Heart right ventricle (tissue), 16 donors: ENCODE measurements at regions not wholly inside any gene's neighbourhood (a gene's known extent, or its start where the extent isn't known, plus 50 kb on each side); places are given as distances from the start of the nearest gene placed in this dataset.

Source experiments
- ATAC-seq, 8 donors: fragments of 200-7000 bp; cut with Tn5 transposase; one replicate each; pipeline ENCODE4 v1.9.1; 2020; ENCODE audit warnings: mild to moderate bottlenecking in 8 of 8, moderate library complexity in 8 of 8, moderate number of reproducible peaks in 1 of 8
- DNase-seq, 2 donors: peaks; one replicate each; pipeline ENCODE4 v3.0.0-alpha.2; 2020
- H3K27ac ChIP-seq, 10 donors: fragments of 200-600 bp; sonication (generic) in 2 of 10; one replicate each; pipeline versions ENCODE4 v1.5.0 to v1.8.0; 2020 to 2022; ENCODE audit warnings: mild to moderate bottlenecking in 3 of 10
- H3K27me3 ChIP-seq, 7 donors: fragments of 200-600 bp; one replicate each; pipeline ENCODE4 v1.8.0; 2021 to 2022; ENCODE audit warnings: mild to moderate bottlenecking in 2 of 7
- H3K36me3 ChIP-seq, 9 donors: fragments of 200-600 bp; sonication (generic) in 1 of 9; one replicate each; pipeline versions ENCODE4 v1.5.0 to v1.8.0; 2020 to 2022; ENCODE audit warnings: mild to moderate bottlenecking in 2 of 9
- H3K4me1 ChIP-seq, 9 donors: fragments of 200-600 bp; sonication (generic) in 1 of 9; one replicate each; pipeline versions ENCODE4 v1.5.0 to v1.8.0; 2020 to 2022; ENCODE audit warnings: mild to moderate bottlenecking in 4 of 9
- H3K4me3 ChIP-seq, 10 donors: fragments of 200-600 bp; sonication (generic) in 2 of 10; one replicate each; pipeline versions ENCODE4 v1.5.0 to v1.8.0; 2020 to 2022; ENCODE audit warnings: mild to moderate bottlenecking in 7 of 10, moderate library complexity in 2 of 10
- H3K9me3 ChIP-seq, 11 donors: fragments of 200-600 bp in 10 of 11; sonication (generic) in 2 of 11; one replicate each; pipeline versions ENCODE4 v1.5.0 to v1.8.0; 2013 to 2022; ENCODE audit warnings: mild to moderate bottlenecking in 2 of 11, control low read depth in 1 of 11, moderate library complexity in 1 of 11
- CTCF ChIP-seq, 9 donors: fragments of 200-600 bp; sonication (generic) in 2 of 9; IDR thresholded peaks; one replicate each; pipeline versions ENCODE4 v1.5.0 to v1.8.0; 2021 to 2022; ENCODE audit warnings: antibody characterized with exemption in 9 of 9, mild to moderate bottlenecking in 5 of 9, moderate library complexity in 1 of 9
- WGBS, 2 donors: extraction: QIAGEN DNeasy Blood & Tissue Kit; methylation state at CpG; one replicate each; pipeline ENCODE4 v1.1.7; 2013; ENCODE audit warnings: inconsistent platforms in 1 of 2; 5-methylcytosine and 5-hydroxymethylcytosine counted together
- intact Hi-C, 10 donors: fragments of 100-400 bp; cut with DNase I; formaldehyde crosslinking; loops; one replicate each; pipeline versions ENCODE4 v1.11.1 to v1.14.2; 2022
- donor health status: Arrhythmogenic right ventricular cardiomyopathy.
- donor health status: ischemic (EF 13 %, LVEDD 7.1; RV severe dilation, severe dysfunction).
- donor health status: healthy with polysubstance abuse.
- donor health status: DM: no; HTN: yes; CAD: no.
- donor health status: DM: no; HTN: no; CAD: no.
- donor health status: ischemic (EF 25% LVEDD 6.9; RV normal size, moderate dysfunction).
- donor health status: ischemic (EF 25% LVEDD 5.7; RV mildly dilated, moderate dysfunction).
- donor health status: healthy.
- donor health status: DM: yes; HTN: yes; CAD: no.
- donor health status: Ischemic cardiomyopathy.
- donor health status: ischemic (EF 35%, LVEDD 5.7; RV mildly dilated, moderate dysfunction).
- donor health status: nonischemic (EF 11% LVEDD 7.7; RV severe dilation, severe dysfunction).
- donor health status: DM: yes; HTN: yes; CAD: no.
- donor health status: PGD.
- donor health status: ischemic (EF 29% LVEDD 5.4; RV normal size, mild dysfunction).
- donor health status: nonischemic (EF 23%, LVEDD 6.1; RV moderate dilation, normal function).

- H3K9me3 ChIP-seq, result no peaks in the 10 kb centered on the region
- ATAC-seq, result no peak
Measured at GRCh38 chr21:30964283-30964682, 74.0 kb downstream of the KRTAP19-8 start.

GRCh38 chr21:30963502-30963901 lies 74.8 kb downstream of the KRTAP19-8 start:
- DNase-seq (no peak), ATAC-seq (no peak)
- WGBS, 2 donors, result 55% methylated on average over 3 of the region's 3 CpGs
- no peak overlapping the region for H3K4me3 ChIP-seq
- no peak overlapping the region for H3K27ac ChIP-seq
- TF ChIP-seq CTCF (IDR thresholded peaks at IDR 0.05), result no peak
- intact Hi-C loops, result no loop called here
- H3K36me3 ChIP-seq, result no peaks in the 10 kb centered on the region
- no peaks in the 10 kb centered on the region for H3K4me1 ChIP-seq
- H3K9me3 ChIP-seq, result no peaks in the 10 kb centered on the region
- no peaks in the 10 kb centered on the region for H3K27me3 ChIP-seq

More at GRCh38 chr21:30964283-30964682, 74.0 kb downstream of the KRTAP19-8 start:
- TF ChIP-seq CTCF (IDR thresholded peaks at IDR 0.05), result no peak
- H3K4me1 ChIP-seq, result no peaks in the 10 kb centered on the region
- H3K27ac ChIP-seq, result no peak overlapping the region
- no peaks in the 10 kb centered on the region for H3K27me3 ChIP-seq
- no peak for DNase-seq
- no peak overlapping the region for H3K4me3 ChIP-seq
- intact Hi-C loops, result no loop called here
- H3K36me3 ChIP-seq, result no peaks in the 10 kb centered on the region
- WGBS, 2 donors, result 87 to 93% methylated on average over 2 of the region's 2 CpGs

GRCh38 chr21:30962013-30962412 lies 76.3 kb downstream of the KRTAP19-8 start:
- DNase-seq (no peak), ATAC-seq (no peak)
- no peak overlapping the region for H3K27ac ChIP-seq
- WGBS, 2 donors, result 63 to 73% methylated on average over 5 of the region's 5 CpGs
- H3K9me3 ChIP-seq, result no peaks in the 10 kb centered on the region
- H3K36me3 ChIP-seq, result no peaks in the 10 kb centered on the region
- TF ChIP-seq CTCF (IDR thresholded peaks at IDR 0.05), result no peak
- intact Hi-C loops, result no loop called here
- H3K4me3 ChIP-seq, result no peak overlapping the region
- H3K4me1 ChIP-seq, result no peaks in the 10 kb centered on the region
- no peaks in the 10 kb centered on the region for H3K27me3 ChIP-seq

- ATAC-seq (no peak), DNase-seq (no peak)
- intact Hi-C loops, result no loop called here
- 51 to 64% methylated on average over 7 of the region's 7 CpGs for WGBS, 2 donors
- Histone ChIP-seq H3K27ac (no peak overlapping the region), H3K36me3 (no peaks in the 10 kb centered on the region), H3K4me3 (no peak overlapping the region), H3K4me1 (no peaks in the 10 kb centered on the region), H3K27me3 (no peaks in the 10 kb centered on the region), H3K9me3 (no peaks in the 10 kb centered on the region)
- TF ChIP-seq CTCF (IDR thresholded peaks at IDR 0.05), result no peak
Measured at GRCh38 chr21:30958741-30959140, 77.4 kb upstream of the KRTAP11-1 start.

GRCh38 chr21:30957010-30957409 lies 75.6 kb upstream of the KRTAP11-1 start:
- Histone ChIP-seq H3K27ac (no peak overlapping the region), H3K4me3 (no peak overlapping the region), H3K27me3 (no peaks in the 10 kb centered on the region), H3K9me3 (no peaks in the 10 kb centered on the region), H3K36me3 (no peaks in the 10 kb centered on the region), H3K4me1 (no peaks in the 10 kb centered on the region)
- no peak for ATAC-seq
- DNase-seq, result no peak
- intact Hi-C loops, result no loop called here
- no peak for TF ChIP-seq CTCF (IDR thresholded peaks at IDR 0.05)
- 76 to 79% methylated on average over 4 of the region's 4 CpGs for WGBS, 2 donors
